ENCODE measurements at regions not wholly inside any gene's neighbourhood (a gene's known extent, or its start where the extent isn't known, plus 50 kb on each side); places are given as distances from the start of the nearest gene placed in this dataset.
A peak's percentile ranks its signal among the peaks of the same experiment; 100 is the strongest.

DNA sequence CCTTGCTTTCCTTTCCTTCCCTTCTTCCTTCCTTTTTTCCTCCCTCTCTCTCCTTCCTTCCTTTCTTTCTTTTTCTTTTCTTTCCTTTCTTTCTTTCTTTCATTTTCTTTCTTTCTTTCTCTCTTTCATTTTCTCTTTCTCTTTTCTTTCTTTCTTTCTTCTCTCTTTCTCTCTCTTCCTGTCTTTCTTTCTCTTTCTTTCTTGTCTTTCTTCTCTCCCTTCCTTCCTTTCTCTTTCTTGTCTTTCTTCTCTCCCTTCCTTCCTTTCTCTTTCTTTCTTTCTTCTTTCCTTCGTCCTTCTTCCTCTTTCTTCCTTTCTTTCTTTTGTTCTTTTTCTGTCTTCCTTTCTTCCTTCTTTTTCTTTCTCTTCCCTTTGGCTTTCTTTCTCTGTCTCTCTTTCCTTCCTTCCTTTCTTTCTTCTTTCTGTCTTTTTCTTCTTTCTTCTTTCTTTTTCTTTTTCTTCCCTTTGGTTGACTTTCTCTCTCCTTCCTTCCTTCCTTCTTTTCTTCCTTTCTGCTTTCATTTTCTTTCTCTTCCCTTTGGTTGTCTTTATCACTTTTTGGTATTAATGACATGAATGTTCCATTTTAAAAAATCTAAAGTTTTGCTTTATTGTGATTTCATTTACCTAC is 496.4 kb upstream of the CBLB start:
- DNase-seq: no peak

DNA sequence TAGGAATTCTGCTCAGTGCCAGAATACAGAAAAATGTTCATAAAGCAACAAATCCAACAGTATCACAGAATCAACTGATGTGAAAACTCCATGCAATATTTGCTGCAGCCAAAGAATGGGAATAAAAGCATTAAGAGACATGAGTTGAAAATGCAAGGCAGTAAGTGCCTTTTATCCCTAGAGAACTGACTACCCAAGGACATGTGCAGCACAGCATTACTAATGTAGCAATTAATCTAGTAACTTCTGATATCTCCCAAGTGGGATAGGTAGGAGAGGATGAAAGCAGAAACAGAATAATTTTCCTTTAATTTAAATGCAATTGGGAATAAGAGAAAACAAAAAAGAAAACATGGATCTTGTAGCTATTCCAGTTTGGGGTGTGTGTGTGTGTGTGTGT is 497.5 kb upstream of the CBLB start:
- DNase-seq: no peak

GRCh38 chr3:106367496-106367895 is 498.7 kb upstream of the CBLB start:
- no peak for DNase-seq

DNA sequence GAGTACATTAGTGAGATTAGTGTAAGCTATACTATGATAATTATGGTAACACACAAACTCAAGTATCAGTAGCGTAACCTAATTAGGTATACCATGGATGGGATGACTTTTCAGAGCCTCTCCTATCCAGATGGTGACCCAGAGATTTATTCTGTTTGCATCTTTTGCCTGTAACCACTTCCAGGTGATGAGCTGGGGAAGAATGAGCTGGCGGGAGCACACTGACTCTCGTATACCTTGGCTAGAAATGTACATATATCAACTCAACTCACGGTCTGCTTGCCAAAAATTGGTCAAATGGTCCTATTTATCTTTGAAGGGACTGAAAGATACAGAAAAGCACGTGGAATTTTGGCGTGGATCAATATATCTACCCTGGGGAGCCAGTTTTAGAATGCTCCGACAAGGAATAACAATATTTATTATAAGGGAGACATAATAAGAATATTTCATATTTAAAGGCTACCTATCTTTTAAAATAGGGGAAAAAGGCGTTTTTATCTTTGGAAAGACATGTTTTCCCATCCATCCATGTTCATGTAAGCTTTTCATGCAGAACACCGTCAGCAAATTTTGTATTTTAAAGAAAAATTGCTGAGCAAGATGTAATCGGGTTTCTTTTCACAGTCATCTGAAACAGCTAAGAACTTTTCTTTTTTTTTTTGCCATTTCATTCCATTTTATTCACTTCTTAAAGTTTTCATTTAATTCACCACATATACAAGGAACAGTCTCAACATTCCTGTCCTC is 502.6 kb upstream of the CBLB start:
- DNase-seq: no peak

DNA sequence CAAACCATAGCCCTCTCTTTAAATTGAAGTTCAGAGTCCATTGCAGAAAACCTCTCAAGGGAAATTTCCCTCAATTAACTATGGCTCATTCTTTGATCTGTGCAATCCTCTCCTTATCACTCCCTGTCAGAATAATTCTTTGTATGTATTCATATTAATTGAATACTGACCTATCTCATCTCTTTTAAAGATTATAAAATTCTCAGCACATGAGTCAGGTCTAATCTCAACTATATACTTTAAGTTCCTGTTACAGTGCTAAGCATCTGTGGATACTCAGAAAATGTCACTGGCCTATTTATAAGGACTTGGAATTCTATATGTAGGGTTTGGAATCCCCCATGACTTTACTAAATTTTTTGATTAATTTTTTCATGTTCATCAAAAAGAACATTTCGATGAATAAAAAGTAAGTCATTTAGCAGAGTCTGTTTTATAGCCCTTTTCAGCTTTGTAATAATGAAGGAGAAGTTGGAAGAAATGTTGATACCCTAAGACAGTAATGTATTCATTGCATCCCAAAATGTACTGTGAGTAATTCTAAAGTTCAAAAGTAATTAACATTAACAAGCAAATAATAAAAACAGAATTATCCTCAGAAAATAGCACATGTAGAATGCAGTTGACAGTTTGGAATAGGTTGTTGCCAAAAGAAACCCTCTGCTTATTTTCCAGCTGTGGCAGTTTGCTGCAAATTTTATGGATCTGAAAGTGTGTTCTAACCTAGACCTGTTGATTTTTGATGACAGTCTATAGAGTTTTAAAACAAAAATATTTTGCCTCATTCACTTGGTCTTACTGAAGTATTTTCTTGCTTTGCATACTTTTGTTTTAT is 503.4 kb upstream of the CBLB start:
- no peak for DNase-seq

- DNase-seq: no peak
These were observed 504.0 kb upstream of the CBLB start for GRCh38 chr3:106372806-106373190.

GRCh38 chr3:106376016-106376570 is 507.3 kb upstream of the CBLB start:
- DNase-seq: no peak

GRCh38 chr3:106379251-106379750 is 510.5 kb upstream of the CBLB start:
- no peak for DNase-seq

GRCh38 chr3:106380232-106380631 is 511.4 kb upstream of the CBLB start:
- DNase-seq: no peak

GRCh38 chr3:106381286-106381938 is 512.6 kb upstream of the CBLB start:
- DNase-seq: no peak

- DNase-seq: no peak
These were observed 513.1 kb upstream of the CBLB start for GRCh38 chr3:106381939-106382335.

GRCh38 chr3:106386050-106386449 is 517.2 kb upstream of the CBLB start:
- peak in 1 of 2 donors; percentile 0 for DNase-seq

DNA sequence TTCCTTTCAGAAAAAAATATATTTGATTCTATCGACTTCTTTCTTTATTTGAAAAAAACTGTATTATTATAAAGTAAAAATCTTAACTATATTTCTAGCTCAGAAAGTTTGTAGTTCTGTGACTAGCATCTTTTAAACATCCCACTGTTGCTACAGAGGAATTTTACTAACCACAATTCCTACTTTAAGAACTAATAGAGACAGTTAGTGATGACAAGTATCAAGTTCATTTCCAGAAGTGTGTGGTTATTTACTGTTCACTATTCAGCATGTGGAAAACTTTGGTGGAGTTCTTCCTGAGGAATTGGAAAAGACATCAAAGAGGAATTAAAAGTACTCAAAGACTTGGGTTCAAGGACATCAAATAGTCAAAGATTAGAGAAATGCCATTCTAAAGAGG is 524.1 kb upstream of the CBLB start:
- no peak for DNase-seq

GRCh38 chr3:106397006-106397405 is 528.2 kb upstream of the CBLB start:
- no peak for DNase-seq

GRCh38 chr3:106398891-106399600 is 530.2 kb upstream of the CBLB start:
- DNase-seq: no peak

DNA sequence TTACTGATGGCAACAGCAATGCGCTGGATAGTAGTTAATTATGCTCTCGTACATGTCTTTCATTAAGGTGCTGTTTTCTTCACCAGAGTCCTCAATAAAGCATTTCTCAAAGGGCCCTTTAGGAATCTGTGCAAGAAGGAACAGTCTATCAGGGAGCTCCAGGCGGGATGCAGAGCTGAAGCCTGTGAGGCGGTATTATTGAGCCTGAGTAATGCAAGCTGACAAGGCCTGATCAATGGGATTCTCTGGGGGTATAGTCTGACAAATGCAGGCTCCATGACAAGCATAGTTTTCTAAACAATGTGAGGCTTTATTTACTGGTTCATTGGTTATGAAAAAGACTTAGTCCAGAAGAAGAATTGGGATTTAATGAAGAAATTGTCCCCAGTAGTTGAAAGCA is 530.9 kb upstream of the CBLB start:
- DNase-seq: no peak

GRCh38 chr3:106401666-106402490 is 533.1 kb upstream of the CBLB start:
- DNase-seq: no peak

DNA sequence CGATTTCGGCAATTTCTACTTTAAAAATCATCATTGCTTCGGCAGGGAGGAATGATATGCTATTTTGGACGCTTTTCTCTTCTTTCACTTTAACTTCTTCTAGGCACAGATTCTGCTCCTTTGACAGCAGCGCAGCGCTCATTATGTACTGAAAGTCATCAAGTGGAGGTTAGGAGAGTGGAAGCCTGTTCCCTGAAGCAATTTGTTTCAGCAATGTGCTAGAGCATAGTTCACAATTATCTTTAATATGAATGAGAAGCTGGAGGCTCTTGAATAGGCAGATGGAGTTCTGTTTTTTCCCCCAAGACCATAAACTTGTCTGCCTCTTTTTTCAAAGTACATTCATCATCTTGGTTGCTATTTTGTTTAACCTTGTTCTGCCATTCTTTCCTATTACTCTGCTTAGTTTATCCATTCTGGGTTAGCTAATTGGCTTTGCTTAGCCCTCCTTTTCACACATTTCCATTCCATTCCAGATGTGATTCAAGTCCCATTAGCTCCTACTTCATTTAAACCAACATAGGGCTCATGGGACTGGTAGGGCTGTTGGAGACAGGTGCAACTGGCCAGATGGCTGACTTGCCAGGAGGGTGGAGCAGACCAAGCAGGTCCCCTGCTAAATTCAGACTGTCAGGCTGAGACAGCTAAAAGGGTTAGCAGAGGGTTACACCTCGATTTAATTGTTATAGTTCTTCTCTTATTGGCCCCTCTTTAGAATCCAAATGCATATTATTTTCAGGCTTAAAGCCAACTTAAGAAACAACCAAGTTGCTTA is 534.7 kb upstream of the CBLB start:
- DNase-seq: no peak

DNA sequence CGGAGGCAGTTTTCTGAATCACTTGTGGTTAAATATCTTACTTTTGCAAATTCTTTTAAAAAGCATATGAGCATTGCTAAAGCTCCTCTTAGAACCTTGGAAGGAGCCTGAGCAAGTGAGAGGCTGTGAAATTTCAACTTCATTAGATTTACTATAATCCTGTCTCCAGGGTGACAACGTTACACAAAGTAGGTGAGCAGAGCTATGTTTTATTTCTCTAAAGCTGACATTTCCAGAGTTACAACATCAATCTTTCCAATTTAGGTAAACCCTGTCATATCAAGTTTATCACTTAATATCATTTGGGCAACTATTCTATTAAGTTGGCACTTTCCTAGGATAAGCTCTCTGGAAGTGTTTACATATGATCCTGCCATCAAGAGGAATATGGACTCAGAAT is 544.9 kb upstream of the CBLB start:
- DNase-seq: no peak

GRCh38 chr3:106420628-106421027 is 551.8 kb upstream of the CBLB start:
- DNase-seq: no peak
